Stomach (tissue), 8 donors: ENCODE measurements at regions not wholly inside any gene's neighbourhood (a gene's known extent, or its start where the extent isn't known, plus 50 kb on each side); places are given as distances from the start of the nearest gene placed in this dataset.

Source experiments
- DNase-seq, 2 donors: peaks; one replicate each; pipeline versions ENCODE4 v3.0.0 to v3.0.0-alpha.2; 2013 to 2019
- H3K27ac ChIP-seq, 5 donors: fragments of 200-600 bp in 4 of 5; sonication (generic) in 4 of 5; one replicate each; pipeline ENCODE4 v1.5.1; 2013 to 2019; ENCODE audit warnings: mild to moderate bottlenecking in 1 of 5, moderate library complexity in 1 of 5
- H3K27me3 ChIP-seq, 3 donors: fragments of 200-600 bp; sonication (generic); one replicate each; pipeline ENCODE4 v1.5.1; 2017 to 2019; ENCODE audit warnings: mixed run types in 1 of 3
- H3K36me3 ChIP-seq, 4 donors: fragments of 200-600 bp; sonication (generic); 1 replicate in 3 of 4; 2 replicates in 1 of 4; pipeline ENCODE4 v1.5.1; 2016 to 2019
- H3K4me1 ChIP-seq, 4 donors: fragments of 200-600 bp; sonication (generic); one replicate each; pipeline ENCODE4 v1.5.1; 2016 to 2019
- H3K4me3 ChIP-seq, 4 donors: fragments of 200-600 bp; sonication (generic) in 3 of 4; one replicate each; pipeline ENCODE4 v1.5.1; 2016 to 2019; ENCODE audit warnings: mild to moderate bottlenecking in 1 of 4
- H3K9me3 ChIP-seq, 4 donors: fragments of 200-600 bp; sonication (generic); one replicate each; pipeline ENCODE4 v1.5.1; 2016 to 2019
- EP300 ChIP-seq: sonication (generic); formaldehyde crosslinking; IDR thresholded peaks from one replicate; pipeline ENCODE4 v1.6.1; 2017; ENCODE audit warnings: antibody characterized with exemption
- POLR2A ChIP-seq, 4 donors: fragments of 450-650 bp; IDR thresholded peaks; one replicate each; pipeline ENCODE4 v1.6.1; 2016; ENCODE audit warnings: antibody characterized with exemption in 4 of 4, control low read depth in 2 of 4, mild to moderate bottlenecking in 1 of 4, moderate library complexity in 1 of 4
- POLR2AphosphoS5 ChIP-seq, 3 donors: sonication (generic); formaldehyde crosslinking; IDR thresholded peaks; one replicate each; pipeline ENCODE4 v1.6.1; 2016; ENCODE audit warnings: antibody characterized with exemption in 3 of 3
- WGBS, 5 donors: extraction: QIAGEN DNeasy Blood & Tissue Kit in 3 of 5; methylation state at CpG; one replicate each; pipeline versions ENCODE4 v1.1.5 to v1.1.7; 2013 to 2018; 5-methylcytosine and 5-hydroxymethylcytosine counted together
- intact Hi-C: fragments of 100-400 bp; cut with DNase I; formaldehyde crosslinking; loops from one replicate; pipeline ENCODE4 v1.15.1; 2023; ENCODE audit warnings: low total_unique reads
- TF ChIP-seq, protein P1 (sequence below), 7 experiments: fragments of 450-650 bp in 4 of 7; fragments of 200-600 bp in 3 of 7; sonication (generic) in 3 of 7; IDR thresholded peaks; one replicate each; pipeline ENCODE4 v1.5.1; 2016 to 2019; ENCODE audit warnings: antibody characterized with exemption in 7 of 7, control low read depth in 2 of 7, mild to moderate bottlenecking in 1 of 7
- donor health status: healthy with polysubstance abuse.
- donor health status: Bipolar disorder and iron deficiency.
- donor health status: healthy.

DNA sequence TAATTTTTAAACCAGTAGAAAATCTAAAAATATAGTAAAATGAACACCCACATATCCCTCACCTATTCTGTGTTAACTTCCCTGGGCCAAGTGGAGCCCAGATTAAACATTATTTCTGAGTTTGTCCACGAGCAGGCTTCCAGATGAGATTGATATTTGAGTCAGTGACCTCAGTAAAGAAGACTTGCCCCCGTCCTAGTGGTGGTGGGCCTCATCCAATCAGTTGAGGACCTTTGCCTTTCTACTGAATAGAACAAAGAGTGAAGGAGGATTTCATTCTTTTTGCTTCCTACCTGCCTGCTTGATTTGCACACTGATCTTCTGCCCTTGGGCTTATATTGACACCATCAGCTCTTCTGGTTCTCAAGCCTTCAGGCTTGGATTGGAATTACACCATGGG, 174.7 kb upstream of the PLEKHG7 start:
- Histone ChIP-seq H3K4me3 (no peak overlapping the region), H3K27ac (no peak overlapping the region), H3K4me1 (no peaks in the 10 kb centered on the region), H3K36me3 (no peaks in the 10 kb centered on the region), H3K9me3 (no peaks in the 10 kb centered on the region), H3K27me3 (no peaks in the 10 kb centered on the region)
- intact Hi-C loops, result no loop called here
- no peak for DNase-seq
- TF ChIP-seq EP300 (no peak), POLR2A (IDR thresholded peaks at IDR 0.05) (no peak), POLR2AphosphoS5 (IDR thresholded peaks at IDR 0.05) (no peak)
- TF ChIP-seq, protein P1, sequence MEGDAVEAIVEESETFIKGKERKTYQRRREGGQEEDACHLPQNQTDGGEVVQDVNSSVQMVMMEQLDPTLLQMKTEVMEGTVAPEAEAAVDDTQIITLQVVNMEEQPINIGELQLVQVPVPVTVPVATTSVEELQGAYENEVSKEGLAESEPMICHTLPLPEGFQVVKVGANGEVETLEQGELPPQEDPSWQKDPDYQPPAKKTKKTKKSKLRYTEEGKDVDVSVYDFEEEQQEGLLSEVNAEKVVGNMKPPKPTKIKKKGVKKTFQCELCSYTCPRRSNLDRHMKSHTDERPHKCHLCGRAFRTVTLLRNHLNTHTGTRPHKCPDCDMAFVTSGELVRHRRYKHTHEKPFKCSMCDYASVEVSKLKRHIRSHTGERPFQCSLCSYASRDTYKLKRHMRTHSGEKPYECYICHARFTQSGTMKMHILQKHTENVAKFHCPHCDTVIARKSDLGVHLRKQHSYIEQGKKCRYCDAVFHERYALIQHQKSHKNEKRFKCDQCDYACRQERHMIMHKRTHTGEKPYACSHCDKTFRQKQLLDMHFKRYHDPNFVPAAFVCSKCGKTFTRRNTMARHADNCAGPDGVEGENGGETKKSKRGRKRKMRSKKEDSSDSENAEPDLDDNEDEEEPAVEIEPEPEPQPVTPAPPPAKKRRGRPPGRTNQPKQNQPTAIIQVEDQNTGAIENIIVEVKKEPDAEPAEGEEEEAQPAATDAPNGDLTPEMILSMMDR (IDR thresholded peaks at IDR 0.05), result no peak
- WGBS, 5 donors, result 79 to 91% (median 80%) methylated on average over 2 of the region's 2 CpGs

DNA sequence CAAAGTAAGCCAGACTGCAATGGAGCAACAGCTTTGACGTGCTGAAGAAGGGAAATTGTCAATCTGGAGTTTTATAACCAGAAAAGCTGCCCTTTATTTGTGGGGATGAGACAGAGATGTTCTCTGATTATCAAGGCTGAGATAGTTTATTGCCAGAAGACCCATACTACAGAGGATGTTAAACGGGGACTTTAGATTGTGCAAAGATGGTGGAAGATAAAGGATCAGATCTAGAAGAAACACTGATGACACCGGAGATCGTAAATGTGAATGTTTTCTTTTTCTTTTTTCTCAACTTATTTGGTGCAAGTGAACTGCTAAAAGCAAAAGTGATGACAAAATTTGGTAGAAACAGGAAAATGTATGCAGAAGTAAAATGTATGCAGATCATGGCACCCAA, 178.3 kb upstream of the PLEKHG7 start:
- 84 to 89% (median 88%) methylated on average over 4 of the region's 4 CpGs for WGBS, 5 donors
- H3K27ac ChIP-seq, result no peak overlapping the region

DNA sequence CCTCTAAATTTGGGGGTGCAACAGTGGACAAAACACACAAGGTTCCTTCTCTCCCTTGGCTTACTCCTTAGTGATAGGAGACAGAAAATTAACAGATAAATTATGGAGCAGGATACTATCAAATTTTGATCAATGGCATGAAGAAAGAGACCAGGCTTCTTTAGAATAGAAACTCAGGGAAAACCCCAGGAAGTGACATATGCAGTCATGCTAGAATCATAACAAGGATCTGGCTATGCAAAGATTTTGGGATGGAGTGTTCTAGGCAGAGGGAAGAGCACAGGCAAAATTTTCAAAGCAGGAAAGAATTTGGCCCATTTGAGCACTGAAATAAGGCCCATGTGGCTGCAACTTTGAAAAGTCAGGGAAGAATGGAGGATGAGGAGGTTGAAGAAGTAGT, 182.3 kb upstream of the PLEKHG7 start:
- Histone ChIP-seq H3K9me3 (no peaks in the 10 kb centered on the region), H3K4me3 (no peak overlapping the region), H3K36me3 (no peaks in the 10 kb centered on the region), H3K27ac (no peak overlapping the region), H3K4me1 (peaks cover 0 to 17% (median 0%) of the 10 kb centered on the region in 4 donors), H3K27me3 (no peaks in the 10 kb centered on the region)
- TF ChIP-seq EP300 (no peak), POLR2A (IDR thresholded peaks at IDR 0.05) (no peak), POLR2AphosphoS5 (IDR thresholded peaks at IDR 0.05) (no peak)
- TF ChIP-seq, protein P1 (IDR thresholded peaks at IDR 0.05), result no peak
- no peak for DNase-seq
- intact Hi-C loops, result no loop called here

More for the DNA sequence above, 178.3 kb upstream of the PLEKHG7 start:
- Histone ChIP-seq H3K36me3 (no peaks in the 10 kb centered on the region), H3K27me3 (no peaks in the 10 kb centered on the region), H3K4me3 (no peak overlapping the region), H3K9me3 (no peaks in the 10 kb centered on the region), H3K4me1 (peaks cover 0 to under 1% (median 0%) of the 10 kb centered on the region in 4 donors)
- intact Hi-C loops, result no loop called here
- TF ChIP-seq EP300 (no peak), POLR2AphosphoS5 (IDR thresholded peaks at IDR 0.05) (no peak), POLR2A (IDR thresholded peaks at IDR 0.05) (no peak)
- TF ChIP-seq, protein P1 (IDR thresholded peaks at IDR 0.05), result no peak
- DNase-seq, result no peak

DNA sequence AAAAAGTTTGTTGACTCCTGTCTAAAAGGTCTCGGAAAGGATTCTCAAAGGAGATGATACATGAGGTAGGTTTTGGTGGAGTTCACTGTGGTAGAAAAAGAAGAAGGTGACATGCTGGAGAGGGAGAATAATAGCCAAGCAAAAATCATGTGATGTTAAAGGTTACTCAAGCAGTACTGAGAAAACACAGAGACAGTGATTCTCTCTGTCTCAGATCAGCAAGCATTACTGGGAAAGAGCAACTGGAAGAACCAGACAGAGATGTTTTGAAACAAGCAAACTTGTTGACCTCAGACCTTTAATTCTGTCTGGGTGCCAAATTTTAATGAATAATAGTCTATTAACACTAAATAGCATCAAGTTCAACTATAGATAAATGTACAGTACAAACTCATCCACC, 183.5 kb upstream of the PLEKHG7 start:
- H3K4me3 ChIP-seq, result no peak overlapping the region
- no peak for DNase-seq
- H3K27me3 ChIP-seq, result no peaks in the 10 kb centered on the region
- intact Hi-C loops, result no loop called here
- 93 to 100% (median 97%) methylated on average over 1 of the region's 1 CpG for WGBS, 5 donors
- no peak for TF ChIP-seq POLR2A (IDR thresholded peaks at IDR 0.05)
- TF ChIP-seq, protein P1 (IDR thresholded peaks at IDR 0.05), result no peak
- no peak for TF ChIP-seq POLR2AphosphoS5 (IDR thresholded peaks at IDR 0.05)
- no peak for TF ChIP-seq EP300
- no peaks in the 10 kb centered on the region for H3K36me3 ChIP-seq
- H3K9me3 ChIP-seq, result no peaks in the 10 kb centered on the region
- peaks cover 0 to 17% (median 0%) of the 10 kb centered on the region in 4 donors for H3K4me1 ChIP-seq
- H3K27ac ChIP-seq, result no peak overlapping the region
